NCI-H345 treated with DMSO at 0.1 percent for 48 hours (cell line): ENCODE measurements at regions not wholly inside any gene's neighbourhood (a gene's known extent, or its start where the extent isn't known, plus 50 kb on each side); places are given as distances from the start of the nearest gene placed in this dataset.

ENCODE experiments used
- DNase-seq: peaks from one replicate; lab custom pipeline; 2025; ENCODE audit not compliant: unreplicated experiment; lab: John Stamatoyannopoulos, UW

DNA sequence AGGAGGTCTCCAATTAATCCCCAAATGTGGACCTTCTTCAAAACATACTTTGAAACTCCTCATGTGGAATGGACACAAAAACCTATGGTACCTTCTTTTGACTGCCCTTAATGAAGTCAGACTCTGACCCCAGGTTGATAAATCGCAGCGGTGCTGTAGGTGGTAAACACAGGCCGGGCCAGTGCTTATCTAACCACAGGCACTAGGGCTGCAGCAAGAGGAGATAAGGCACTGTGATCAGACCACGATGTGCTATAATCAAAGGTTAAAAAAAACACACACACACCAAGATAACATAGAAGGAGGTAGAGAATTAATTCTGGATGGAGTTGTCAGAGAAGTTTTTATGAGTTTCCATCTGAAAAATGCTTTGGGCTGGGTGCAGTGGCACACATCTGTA is 52.3 kb upstream of the SIPA1L2 start:
- no peak for DNase-seq

DNA sequence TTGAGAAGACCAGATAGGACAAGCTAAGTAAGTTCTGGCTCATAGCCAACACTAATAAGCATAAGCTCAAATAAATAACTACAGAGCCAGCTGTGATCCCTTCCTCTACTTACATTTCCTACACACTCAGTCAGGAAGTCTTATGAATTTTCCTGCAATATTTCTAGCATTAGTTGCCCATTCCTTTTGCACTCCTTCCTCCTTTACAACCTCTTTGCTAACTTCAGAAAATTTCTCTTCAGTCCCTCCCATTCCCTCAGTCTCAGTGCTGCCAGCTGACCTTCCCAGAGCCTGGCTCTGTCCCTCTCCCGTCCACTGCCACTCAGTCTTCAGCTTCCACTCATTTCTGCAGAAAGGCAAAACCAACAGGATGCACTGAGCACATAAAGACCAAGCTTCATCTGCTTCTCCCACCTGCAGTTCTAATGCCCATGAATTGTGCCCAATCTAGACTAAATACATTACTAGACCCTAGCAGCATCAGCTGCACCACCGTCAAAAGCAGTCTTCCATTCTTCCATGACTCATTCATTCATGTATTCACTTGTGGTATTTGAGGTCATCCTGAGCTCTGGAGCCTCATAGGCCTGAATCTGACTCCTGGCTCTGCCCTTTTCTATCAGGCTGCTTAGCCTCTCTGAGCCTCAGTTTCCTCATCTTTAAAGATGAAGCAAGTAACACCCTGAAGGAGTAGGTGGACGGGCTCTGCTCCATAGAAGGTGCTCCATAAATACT is 54.6 kb upstream of the SIPA1L2 start:
- no peak for DNase-seq

DNA sequence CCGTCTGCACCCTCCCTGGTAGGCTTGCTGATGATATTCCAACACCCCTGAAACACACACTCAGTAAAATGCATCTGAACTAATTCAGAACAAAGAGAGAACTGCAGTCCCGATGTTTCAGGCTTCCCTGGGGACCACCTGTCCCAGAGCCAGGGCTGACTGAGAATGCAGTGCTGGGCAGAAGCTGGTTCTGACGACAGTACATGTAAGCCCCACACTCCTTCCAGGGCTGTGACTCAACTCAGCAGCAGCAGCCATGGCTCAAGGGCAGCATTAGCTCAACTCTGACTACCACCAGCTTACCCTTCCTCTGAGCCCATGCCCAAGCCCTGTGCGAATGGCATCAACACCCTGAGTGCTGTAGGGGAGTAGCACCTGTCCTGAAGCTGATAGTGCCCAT is 56.4 kb upstream of the SIPA1L2 start:
- DNase-seq: no peak

DNA sequence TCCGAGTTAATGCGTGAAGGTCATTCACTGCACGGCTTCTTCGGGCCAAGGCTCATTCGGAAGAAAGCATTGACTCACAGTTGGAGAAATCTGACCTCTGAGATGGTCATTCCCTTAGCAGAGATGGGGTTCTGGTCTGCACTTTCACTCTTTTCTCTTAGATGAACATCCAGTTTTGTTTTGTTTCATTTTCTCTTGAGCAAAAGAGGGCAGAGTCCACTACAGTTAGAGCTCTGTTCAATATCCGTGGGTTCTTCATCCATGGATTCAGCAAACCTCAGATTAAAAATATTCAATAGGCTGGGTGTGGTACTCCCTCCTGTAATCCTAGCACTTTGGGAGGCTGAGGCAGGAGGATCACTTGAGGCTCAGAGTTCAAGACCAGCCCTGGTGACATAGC is 57.4 kb upstream of the SIPA1L2 start:
- no peak for DNase-seq

DNA sequence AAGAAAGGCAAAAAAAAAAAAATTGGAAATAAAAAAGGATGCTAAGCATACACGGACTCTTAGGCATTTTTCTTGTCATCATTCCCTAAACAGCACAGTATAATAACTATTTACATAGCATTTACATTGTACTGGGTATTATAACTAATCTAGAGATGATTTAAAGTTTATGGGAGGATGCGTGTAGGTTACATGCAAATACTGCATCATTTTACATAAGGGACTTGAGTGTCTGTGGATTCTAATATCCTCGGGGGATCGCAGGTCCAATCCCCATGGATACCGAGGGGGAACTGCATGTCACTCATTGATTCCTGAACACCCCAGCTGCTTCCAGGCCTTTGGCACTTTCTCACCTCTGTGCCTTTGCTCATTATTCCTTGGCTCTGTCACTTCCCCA is 57.8 kb upstream of the SIPA1L2 start:
- DNase-seq: no peak

DNA sequence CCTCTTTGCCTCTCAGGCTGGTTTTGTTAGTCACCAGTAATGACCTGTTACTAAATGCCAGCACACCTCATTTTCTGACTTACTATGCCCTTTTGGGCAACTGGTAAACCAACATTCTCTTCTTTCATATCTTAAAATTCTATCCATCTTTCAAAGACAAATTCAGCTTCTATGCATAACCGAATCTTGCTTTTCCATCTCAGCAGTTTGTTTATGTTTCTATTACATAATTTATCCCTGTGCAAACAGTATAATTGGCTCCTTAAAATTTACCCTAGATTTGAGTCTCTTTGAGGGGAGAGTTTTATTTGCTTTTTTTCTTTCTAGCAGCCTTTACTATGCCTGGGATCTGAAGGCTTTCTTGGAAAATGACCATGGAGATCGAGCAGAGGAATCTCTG is 58.5 kb upstream of the SIPA1L2 start:
- DNase-seq: no peak

DNA sequence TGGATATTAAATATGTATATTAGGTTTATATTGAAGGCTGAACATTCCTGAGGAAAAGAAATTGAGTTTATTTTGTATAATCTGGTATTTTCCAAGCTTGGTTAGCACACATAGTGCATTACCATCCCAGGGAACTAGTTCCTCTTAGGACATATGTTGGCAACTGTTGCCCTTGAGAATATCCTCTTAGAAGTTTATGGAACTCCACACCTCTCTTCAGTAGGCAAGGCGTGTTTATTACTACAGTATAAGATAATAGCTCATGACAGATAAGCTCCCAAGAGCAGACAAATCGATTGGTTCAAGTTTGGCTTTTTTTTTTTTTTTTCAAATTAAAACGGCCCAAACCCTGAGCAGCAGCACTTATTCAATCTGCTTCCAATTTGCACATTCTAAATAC is 59.8 kb upstream of the SIPA1L2 start:
- no peak for DNase-seq

DNA sequence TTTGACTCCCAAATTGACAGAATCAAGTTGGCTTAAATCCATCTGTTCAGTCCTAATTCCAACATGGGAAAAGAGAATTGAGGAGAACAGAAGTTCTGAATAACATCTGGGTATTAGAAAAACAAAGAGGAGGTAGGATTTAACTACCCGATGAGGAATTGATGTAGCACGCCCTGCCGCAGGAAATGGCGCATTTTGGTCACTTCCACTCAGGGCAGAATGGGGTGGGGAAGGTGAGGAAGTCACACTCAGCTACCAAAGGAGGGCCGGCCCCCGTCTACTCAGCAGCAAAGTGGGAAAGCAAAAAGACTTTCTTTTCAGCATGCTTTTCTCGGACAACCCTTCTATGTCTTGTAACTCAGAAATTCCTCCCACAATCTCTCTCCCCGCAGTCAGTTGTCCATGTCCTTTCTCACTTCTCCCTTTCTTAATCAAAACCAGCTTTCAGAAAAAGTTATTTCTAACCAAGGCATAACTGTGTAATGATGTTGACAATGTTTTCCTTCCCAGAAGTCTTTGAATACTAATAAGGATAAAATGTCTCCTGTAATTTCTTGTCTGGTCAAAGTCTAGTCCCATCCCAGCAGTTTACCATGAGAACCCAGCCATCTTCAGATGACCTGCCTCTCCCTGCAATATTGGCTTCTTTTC is 60.5 kb upstream of the SIPA1L2 start:
- no peak for DNase-seq

DNA sequence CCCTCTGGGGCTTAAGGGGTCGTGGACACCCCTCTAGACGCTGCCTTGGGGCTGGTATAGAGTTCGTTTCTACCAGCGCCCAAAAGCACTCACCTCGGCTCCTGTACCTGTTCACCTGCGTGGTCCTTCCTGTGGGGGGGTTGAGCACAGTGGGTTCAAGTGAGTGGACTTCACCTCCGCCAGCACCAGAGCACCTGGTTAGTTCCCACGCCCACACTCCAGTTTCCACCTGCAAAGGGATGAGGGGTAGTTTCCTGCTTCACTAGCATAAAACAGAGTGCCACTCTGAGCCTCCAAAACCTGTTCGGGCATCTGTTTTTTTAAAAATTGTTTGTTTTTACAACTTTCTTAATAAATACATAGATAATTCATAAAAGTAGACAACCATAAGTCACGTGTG is 64.5 kb upstream of the SIPA1L2 start:
- DNase-seq: no peak

DNA sequence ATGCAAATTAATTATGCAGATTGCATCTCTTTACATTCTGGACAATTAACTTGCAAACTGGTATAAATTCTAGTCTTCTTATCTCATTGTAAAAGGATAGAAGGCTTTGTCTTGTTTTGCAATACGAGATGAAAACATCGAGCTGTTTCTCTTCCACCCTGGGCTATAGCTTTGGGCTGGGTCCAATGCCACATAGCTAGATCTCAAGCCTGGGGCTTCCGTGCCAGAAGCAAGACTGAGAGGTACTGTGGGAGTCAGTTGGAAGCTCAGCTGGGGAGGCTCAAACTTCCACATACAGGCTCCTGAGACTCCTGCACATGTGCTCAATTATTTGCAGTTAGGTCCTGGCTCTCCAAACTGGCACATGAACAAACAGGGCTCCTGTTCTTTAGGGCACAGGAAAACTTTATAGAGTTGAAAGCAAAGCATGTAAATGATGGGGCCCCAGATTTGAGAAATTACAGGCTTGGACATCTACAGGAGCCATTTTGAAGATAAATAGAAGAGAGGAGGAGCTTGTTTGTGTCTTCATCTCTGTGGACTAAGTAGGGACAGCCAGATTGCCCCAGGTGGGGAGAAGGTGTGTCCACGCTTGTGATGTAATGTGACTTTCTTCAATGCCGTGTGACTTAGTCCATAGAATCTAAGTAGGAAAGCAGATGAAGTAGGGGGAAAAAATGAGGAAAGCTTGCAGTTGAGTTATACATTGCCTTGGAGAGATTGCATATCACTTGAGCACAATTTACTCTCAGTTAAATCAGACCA is 65.9 kb upstream of the SIPA1L2 start:
- no peak for DNase-seq

DNA sequence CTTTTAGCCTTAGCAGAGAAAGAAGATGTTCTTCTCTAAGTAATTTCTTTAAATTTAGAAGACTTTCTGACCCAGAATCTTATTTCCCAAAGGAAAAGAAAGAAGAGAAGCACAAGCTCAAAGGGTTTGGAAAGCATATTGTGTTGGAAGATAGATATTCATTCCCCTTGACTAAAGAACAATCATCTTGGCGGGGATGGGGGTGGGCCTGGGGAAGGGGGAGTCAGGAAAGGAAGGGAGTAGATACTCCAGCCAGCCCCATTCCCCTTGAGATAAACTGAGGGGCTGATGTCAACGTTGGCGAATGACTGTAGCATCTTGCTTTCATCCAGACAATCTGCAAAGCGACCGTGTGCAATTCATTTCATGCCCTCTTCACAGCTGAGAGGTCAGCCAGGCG is 66.5 kb upstream of the SIPA1L2 start:
- DNase-seq: no peak

DNA sequence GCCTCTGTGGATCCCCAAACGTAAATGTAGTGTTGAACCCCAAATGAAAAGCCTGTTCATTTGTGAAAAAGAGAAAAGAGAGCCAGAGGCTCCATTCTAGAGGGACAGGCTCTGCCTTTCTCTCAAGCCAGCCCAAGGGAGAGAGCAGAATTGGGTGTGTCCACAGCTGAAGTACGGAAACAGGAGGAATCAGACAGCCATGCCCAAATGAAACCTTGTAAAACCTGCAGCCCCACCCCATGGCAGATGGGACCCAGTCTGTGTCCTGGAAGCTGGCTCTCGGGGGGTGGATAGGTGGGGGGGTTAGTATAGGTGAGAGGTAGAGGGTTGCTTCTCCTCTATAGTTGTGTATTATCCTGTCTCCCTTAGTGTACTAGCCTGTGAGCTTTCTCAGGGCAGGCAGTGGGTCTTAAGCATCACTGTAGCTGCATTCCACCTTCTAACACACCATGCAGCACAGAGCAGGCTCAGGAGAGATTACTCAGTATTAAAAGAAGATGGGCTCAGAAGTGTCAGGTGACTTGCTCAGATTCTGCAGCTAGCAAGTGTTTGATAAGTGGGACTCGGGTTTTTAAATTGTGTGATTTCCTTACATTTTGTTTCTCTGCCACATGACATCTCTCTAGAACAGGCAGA is 67.4 kb upstream of the SIPA1L2 start:
- no peak for DNase-seq

DNA sequence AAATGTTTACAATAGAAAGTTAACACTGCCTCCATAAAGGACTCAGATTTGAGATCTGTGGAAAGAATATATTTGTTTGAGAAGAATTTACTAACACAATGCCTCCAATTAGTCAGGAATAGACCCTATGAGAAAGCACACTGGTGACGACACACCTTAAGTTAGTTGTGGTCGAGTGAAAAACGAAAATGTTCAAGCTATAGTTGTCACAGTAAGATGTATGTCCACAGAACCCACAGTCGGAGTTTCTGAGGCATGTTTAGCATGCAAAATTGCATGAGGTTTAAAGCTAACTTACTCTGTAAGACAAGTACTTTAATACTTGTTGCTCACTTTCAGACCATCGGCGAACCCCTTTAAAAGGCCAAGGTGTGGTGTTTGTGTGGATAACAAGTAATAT is 69.9 kb upstream of the SIPA1L2 start:
- no peak for DNase-seq

DNA sequence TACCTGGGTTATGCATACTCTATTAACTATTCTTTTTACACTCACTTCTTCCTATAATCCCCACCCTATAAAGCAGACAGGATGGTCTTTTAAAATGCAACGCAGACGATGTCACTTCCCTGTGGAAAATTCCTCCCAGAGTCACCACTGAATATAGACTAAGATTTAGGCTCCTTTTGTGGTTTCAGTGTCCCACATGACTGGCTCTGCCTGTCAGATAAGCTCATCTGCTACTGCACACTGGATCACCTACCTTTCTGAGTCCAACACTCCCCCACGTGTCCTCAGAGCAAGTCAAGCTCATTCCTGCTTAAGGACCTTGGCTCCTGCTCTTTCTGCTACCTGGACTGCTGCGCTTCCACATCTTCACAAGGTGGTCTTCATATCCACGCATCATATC is 73.0 kb upstream of the SIPA1L2 start:
- DNase-seq: no peak

DNA sequence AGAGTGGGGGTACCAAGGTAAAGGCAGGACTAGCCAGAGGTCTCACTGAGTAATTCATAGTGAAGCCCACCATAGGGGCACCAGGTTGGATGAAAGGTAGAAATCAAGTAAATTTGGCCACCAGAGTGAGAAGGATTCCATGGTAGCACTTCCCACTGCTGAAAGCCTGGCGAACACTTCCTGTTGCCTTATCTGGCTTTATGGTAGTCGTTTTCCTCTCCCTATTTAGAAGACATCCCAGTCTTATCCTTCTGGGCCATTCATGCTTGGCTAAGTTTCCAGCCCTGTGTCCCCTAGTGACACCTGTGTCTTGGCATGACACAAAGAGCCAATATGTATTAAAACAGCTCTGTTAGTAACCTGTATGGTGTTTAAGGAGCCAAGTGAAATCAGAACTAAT is 74.3 kb upstream of the SIPA1L2 start:
- DNase-seq: no peak

DNA sequence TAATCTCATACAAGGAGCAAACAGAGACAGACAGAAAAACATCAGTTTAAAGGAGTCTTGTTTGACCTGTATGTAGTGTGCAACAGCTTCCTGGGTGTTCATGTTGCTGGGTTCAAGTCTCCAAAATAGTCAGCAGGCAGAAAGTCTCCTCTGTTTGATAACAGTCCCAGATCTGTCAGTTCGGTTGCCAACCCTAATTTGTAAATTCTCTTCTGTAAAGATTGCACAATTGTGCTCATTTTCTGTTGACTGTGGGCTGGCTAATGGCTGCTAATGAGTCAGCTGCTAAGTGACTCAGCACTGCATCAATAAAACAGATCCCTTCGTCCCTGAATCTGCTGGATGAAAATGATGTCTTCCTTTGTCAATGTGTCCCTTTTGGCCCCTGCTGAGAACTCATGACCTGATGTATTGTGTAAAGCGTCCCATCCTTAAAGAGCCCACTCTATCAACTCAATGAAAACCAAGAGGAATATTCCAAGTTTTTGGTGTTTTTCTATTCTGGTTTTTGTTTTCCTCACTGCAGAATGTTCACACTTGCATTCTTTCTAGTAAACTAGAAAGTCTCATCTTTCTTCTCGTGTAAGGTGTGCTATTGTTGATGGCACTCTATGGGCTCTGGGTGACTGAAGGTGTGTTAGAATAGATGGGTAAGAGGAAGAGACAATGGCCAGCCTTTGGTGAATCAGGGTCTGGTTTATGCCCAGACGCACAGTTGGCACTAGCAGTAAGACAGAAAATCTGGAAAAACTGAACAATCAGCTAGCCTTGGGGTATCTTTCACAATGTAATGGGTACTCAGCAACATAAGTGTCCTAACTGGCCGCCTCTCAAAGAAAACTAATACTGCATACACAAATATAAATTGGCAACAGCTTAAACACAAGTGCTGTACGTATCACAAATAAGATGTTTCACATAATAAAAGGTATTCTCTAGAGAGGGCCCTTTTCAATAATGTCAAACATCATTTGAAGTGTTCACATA is 75.1 kb upstream of the SIPA1L2 start:
- DNase-seq: peak; percentile 61

DNA sequence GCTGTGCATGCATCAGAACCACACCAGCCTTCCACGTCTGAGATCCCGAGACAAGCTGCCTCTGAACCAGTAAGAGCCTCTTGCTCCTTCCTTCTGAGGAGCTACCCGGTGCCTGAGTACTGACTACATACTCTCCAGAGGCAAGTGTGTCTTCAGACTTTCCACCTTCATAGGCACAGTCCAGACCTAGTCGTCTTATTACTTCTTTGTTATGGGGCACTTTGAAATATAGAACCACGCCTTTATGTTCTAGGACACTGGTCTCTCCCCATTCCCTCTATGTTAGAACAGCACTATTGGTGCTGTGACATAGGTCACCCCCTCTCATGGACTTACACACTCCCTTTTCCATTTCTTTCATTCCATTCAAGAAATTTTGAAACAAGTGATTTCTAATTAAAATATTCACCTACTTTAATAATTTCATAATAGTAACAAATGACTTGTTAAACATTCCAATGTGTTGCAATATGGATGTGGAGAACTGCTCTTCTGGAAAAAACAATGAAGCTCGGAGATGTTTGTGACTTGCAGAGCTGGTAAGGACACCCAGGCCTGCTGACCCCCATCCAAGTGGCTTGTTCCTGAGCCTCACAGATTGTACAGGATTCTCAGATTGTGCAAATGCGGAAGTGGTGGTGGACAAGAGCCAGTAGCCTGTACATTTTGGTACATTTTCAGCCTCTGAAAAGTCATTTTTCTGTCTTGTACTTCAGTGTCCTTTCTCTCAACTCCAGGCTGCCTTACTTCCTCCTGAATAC is 76.1 kb upstream of the SIPA1L2 start:
- no peak for DNase-seq

DNA sequence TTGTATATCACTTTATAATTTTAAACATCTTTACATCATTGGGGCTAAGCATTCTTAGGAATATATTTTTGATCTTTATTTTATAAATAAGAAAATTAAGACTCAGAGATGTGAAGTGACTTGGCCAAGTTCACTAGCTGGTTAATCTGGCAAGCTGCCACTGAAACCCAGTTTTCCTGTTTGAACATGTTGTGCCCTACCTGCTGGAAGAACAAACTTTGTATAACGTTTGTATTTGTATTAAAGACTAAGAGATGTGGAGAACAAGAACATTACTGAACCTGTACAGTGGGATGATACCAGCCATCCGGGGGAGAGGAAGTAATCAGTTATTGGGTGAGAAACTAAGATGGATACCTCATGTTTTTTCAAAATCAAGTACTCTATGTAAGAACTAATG is 77.2 kb upstream of the SIPA1L2 start:
- DNase-seq: peak; percentile 3

DNA sequence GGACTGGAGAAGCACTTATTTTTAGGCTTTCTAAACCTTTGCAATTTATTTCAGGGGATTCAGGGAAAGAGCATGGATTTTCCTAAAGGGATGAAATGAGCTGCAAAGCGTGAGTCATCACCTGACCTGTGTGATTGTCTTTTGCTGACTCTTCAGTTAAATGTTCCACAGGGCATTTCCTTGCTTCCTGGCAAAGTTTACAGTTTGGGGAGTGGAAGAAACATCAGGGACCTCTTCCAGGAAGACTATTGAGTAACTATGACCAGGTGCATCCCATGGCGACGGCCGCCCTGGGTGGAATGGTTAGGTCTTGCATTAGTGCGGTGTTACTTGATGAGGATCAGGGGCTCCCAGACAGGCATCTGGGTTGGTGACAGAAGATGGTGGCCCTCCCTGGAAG is 79.5 kb upstream of the SIPA1L2 start:
- DNase-seq: no peak

DNA sequence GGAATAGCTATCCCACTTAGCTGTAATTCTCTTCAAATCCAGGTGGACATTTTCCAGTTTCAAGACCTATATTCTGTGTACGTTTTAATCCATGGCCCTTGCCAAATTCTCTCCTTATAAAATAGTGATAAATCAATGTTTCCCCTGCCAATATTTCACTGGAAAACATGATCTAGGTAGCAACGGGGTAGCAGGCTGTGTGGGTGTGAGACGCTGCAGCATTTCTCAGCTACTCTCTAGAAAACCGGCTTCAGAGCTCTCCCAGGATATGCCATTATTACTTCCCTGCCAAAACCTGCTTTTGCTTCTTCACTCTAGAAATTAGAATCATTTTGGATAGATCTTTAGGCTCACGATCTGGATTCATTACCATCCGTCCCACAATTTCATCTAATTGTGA is 82.1 kb upstream of the SIPA1L2 start:
- no peak for DNase-seq
